Lung microvascular endothelial cell (primary cell): ENCODE measurements at regions not wholly inside any gene's neighbourhood (a gene's known extent, or its start where the extent isn't known, plus 50 kb on each side); places are given as distances from the start of the nearest gene placed in this dataset.

Experiments
- DNase-seq, 2 donors: peaks; one replicate each; pipeline versions ENCODE4 v3.0.0 to v3.0.0-alpha.2; 2010; ENCODE audit warnings: low read depth in 2 of 2

- DNase-seq, result no peak
Measured at GRCh38 chr2:12341215-12341614, 375.5 kb upstream of the TRIB2 start.

- no peak for DNase-seq
Measured at GRCh38 chr2:12341920-12342319, 374.8 kb upstream of the TRIB2 start.

- no peak for DNase-seq
Measured at GRCh38 chr2:12343141-12343540, 373.6 kb upstream of the TRIB2 start.

- peak in 1 of 2 donors; percentile 9 for DNase-seq
Measured at GRCh38 chr2:12347066-12347493, 369.7 kb upstream of the TRIB2 start.

- DNase-seq, result no peak
Measured at GRCh38 chr2:12348216-12348615, 368.5 kb upstream of the TRIB2 start.

GRCh38 chr2:12350821-12351220 is 365.9 kb upstream of the TRIB2 start:
- DNase-seq, result no peak

GRCh38 chr2:12352889-12353288 is 363.8 kb upstream of the TRIB2 start:
- no peak for DNase-seq

- no peak for DNase-seq
Measured at GRCh38 chr2:12361506-12361905, 355.2 kb upstream of the TRIB2 start.

GRCh38 chr2:12363138-12363537 is 353.6 kb upstream of the TRIB2 start:
- no peak for DNase-seq

- DNase-seq, result peak in 1 of 2 donors; percentile 10
Measured at GRCh38 chr2:12363569-12363968, 353.2 kb upstream of the TRIB2 start.

- DNase-seq, result no peak
Measured at GRCh38 chr2:12369566-12369965, 347.2 kb upstream of the TRIB2 start.

- DNase-seq, result no peak
Measured at GRCh38 chr2:12376025-12376424, 340.7 kb upstream of the TRIB2 start.

GRCh38 chr2:12379143-12379542 is 337.6 kb upstream of the TRIB2 start:
- DNase-seq, result no peak

- no peak for DNase-seq
Measured at GRCh38 chr2:12381543-12382325, 335.0 kb upstream of the TRIB2 start.

- DNase-seq, result no peak
Measured at GRCh38 chr2:12382366-12382765, 334.4 kb upstream of the TRIB2 start.

- DNase-seq, result no peak
Measured at GRCh38 chr2:12389344-12390045, 327.2 kb upstream of the TRIB2 start.

- no peak for DNase-seq
Measured at GRCh38 chr2:12391116-12391515, 325.6 kb upstream of the TRIB2 start.

GRCh38 chr2:12396699-12397098 is 320.0 kb upstream of the TRIB2 start:
- no peak for DNase-seq

- peak; percentile 31 to 33 for DNase-seq
Measured at GRCh38 chr2:12397854-12398253, 318.9 kb upstream of the TRIB2 start.

- DNase-seq, result no peak
Measured at GRCh38 chr2:12399240-12399639, 317.5 kb upstream of the TRIB2 start.

- DNase-seq, result no peak
Measured at GRCh38 chr2:12400543-12400942, 316.2 kb upstream of the TRIB2 start.

- no peak for DNase-seq
Measured at GRCh38 chr2:12402440-12403139, 314.1 kb upstream of the TRIB2 start.
